OCI-LY7 (cell line): ENCODE measurements at regions not wholly inside any gene's neighbourhood (a gene's known extent, or its start where the extent isn't known, plus 50 kb on each side); places are given as distances from the start of the nearest gene placed in this dataset.

Experiments used
- CTCF ChIP-seq: fragments of 200-600 bp; sonication (generic); conservative IDR thresholded peaks from 2 replicates; pipeline ENCODE4 v1.5.1; 2014; ENCODE audit warnings: mild to moderate bottlenecking, antibody characterized with exemption, low read length, moderate library complexity, mixed read lengths
- EZH2phosphoT487 ChIP-seq: fragments of 200-600 bp; sonication (generic); IDR thresholded peaks from 2 replicates; pipeline ENCODE4 v1.6.1; 2018; ENCODE audit warnings: low read depth, borderline replicate concordance, mild to moderate bottlenecking, mixed run types, antibody characterized with exemption, low read length, moderate library complexity, mixed read lengths

- TF ChIP-seq CTCF: no peak
- TF ChIP-seq EZH2phosphoT487: no peak
Measured at GRCh38 chr1:29896300-29896699, 660.0 kb downstream of the PTPRU start.
